CD4-positive, alpha-beta T cell (primary cell): ENCODE measurements at regions not wholly inside any gene's neighbourhood (a gene's known extent, or its start where the extent isn't known, plus 50 kb on each side); places are given as distances from the start of the nearest gene placed in this dataset.
A peak's percentile ranks its signal among the peaks of the same experiment; 100 is the strongest.

Source experiments
- ATAC-seq: fragments of 200-7000 bp; cut with Tn5 transposase; one replicate; pipeline ENCODE4 v1.10.0; 2022; ENCODE audit warnings: mild to moderate bottlenecking; ENCODE audit not compliant: poor library complexity
- CTCF ChIA-PET: fragments of 350-600 bp; sonication (Branson Sonifier 250); formaldehyde crosslinking; loops from one replicate; lab custom pipeline; 2021; ENCODE audit warnings: antibody characterized with exemption, inconsistent platforms; lab: Charles Lee
- POLR2A ChIA-PET: fragments of 350-600 bp; sonication (Branson Sonifier 250); formaldehyde crosslinking; loops from one replicate; lab custom pipeline; 2021; ENCODE audit warnings: antibody characterized with exemption, inconsistent platforms; lab: Charles Lee
- DNase-seq, 14 experiments: peaks; one replicate each; pipeline ENCODE4 v3.0.0-alpha.2; 2013 to 2020; ENCODE audit warnings: mixed read lengths in 2 of 14
- H3K27ac ChIP-seq, 2 donors: one replicate each; pipeline versions ENCODE4 v1.5.1 to v1.7.0; 2013; ENCODE audit warnings: low read length in 2 of 2, low read depth in 1 of 2, mild to moderate bottlenecking in 1 of 2
- H3K27me3 ChIP-seq, 2 experiments: 1 replicate in 1 of 2; 2 replicates in 1 of 2; pipeline versions ENCODE4 v1.6.1 to v1.7.0; 2013; ENCODE audit warnings: low read length in 2 of 2, control low read depth in 1 of 2, mild to moderate bottlenecking in 1 of 2, moderate library complexity in 1 of 2; ENCODE audit not compliant: insufficient read depth in 2 of 2, control insufficient read depth in 1 of 2
- H3K36me3 ChIP-seq: one replicate; pipeline ENCODE4 v1.6.1; 2013; ENCODE audit warnings: low read length, control low read depth; ENCODE audit not compliant: insufficient read depth
- H3K4me1 ChIP-seq: one replicate; pipeline ENCODE4 v1.6.1; 2013; ENCODE audit warnings: low read length, control low read depth; ENCODE audit not compliant: insufficient read depth
- H3K4me3 ChIP-seq: one replicate; pipeline ENCODE4 v1.5.1; 2013; ENCODE audit warnings: mild to moderate bottlenecking, low read length, moderate library complexity
- H3K9me3 ChIP-seq, 2 experiments: 1 replicate in 1 of 2; 2 replicates in 1 of 2; pipeline versions ENCODE4 v1.6.1 to v1.7.0; 2013; ENCODE audit warnings: low read length in 2 of 2, mild to moderate bottlenecking in 2 of 2, control low read depth in 1 of 2, moderate library complexity in 1 of 2; ENCODE audit not compliant: control insufficient read depth in 1 of 2, insufficient read depth in 1 of 2
- H3K27ac Mint-ChIP-seq: one replicate; pipeline ENCODE4 v1.8.0; 2020; ENCODE audit warnings: mixed read lengths
- H3K27me3 Mint-ChIP-seq: one replicate; pipeline ENCODE4 v1.8.0; 2021; ENCODE audit warnings: mixed read lengths
- H3K36me3 Mint-ChIP-seq: one replicate; pipeline ENCODE4 v1.8.0; 2021; ENCODE audit warnings: low read depth, mixed read lengths
- H3K4me1 Mint-ChIP-seq: one replicate; pipeline ENCODE4 v1.8.0; 2021; ENCODE audit warnings: low read depth, mixed read lengths
- H3K4me3 Mint-ChIP-seq: one replicate; pipeline ENCODE4 v1.8.0; 2020; ENCODE audit warnings: mild to moderate bottlenecking, mixed read lengths
- H3K9me3 Mint-ChIP-seq: one replicate; pipeline ENCODE4 v1.8.0; 2020; ENCODE audit warnings: mixed read lengths
- intact Hi-C, 2 experiments: fragments of 100-400 bp; cut with DNase I in 1 of 2; cut with micrococcal nuclease in 1 of 2; formaldehyde crosslinking; loops; one replicate each; pipeline versions ENCODE4 v1.15.1 to v1.9.0; 2023 to 2025; cut with DNase I, micrococcal nuclease
- TF ChIP-seq, protein P1 (sequence below): fragments of 200-600 bp; IDR thresholded peaks from one replicate; pipeline ENCODE4 v1.8.0; 2022; ENCODE audit warnings: antibody characterized with exemption, mild to moderate bottlenecking

DNA sequence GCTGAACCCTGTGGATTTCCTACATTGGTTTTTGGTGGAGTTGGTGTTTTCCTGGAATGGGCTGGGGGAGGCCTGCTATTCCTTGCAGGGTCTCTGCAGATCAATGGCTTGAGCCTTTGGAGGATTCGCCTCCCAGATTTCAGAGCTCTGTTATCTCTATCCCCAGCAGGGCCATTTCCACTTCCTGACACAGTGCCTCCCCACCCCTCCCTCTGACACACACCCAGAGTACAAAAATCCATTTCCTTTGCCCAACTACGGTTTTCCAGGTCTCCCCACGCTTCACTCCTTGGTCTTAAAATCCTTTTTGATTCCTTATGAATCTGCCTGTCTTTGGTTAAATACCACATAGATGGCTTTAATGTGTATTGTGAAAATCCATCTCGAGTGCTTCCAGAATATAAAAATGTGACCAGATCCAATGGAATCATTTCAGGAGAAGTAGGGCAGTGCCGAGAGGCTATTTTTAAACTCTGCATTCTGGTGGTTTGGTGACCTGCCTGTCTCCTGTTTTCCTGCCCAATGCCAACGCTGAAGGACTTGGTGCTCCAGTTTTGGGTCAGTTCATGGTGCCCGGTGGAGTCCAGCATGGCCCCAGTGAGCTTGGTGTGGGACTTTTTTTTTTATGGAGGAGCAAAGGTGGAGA lies 60.9 kb downstream of the ARL4C start:
- Histone ChIP-seq H3K27ac (no peak overlapping the region), H3K9me3 (no peaks in the 10 kb centered on the region), H3K4me1 (peaks cover 67% of the 10 kb centered on the region), H3K27me3 (no peaks in the 10 kb centered on the region), H3K4me3 (no peak overlapping the region), H3K36me3 (no peaks in the 10 kb centered on the region)
- TF ChIP-seq, protein P1, sequence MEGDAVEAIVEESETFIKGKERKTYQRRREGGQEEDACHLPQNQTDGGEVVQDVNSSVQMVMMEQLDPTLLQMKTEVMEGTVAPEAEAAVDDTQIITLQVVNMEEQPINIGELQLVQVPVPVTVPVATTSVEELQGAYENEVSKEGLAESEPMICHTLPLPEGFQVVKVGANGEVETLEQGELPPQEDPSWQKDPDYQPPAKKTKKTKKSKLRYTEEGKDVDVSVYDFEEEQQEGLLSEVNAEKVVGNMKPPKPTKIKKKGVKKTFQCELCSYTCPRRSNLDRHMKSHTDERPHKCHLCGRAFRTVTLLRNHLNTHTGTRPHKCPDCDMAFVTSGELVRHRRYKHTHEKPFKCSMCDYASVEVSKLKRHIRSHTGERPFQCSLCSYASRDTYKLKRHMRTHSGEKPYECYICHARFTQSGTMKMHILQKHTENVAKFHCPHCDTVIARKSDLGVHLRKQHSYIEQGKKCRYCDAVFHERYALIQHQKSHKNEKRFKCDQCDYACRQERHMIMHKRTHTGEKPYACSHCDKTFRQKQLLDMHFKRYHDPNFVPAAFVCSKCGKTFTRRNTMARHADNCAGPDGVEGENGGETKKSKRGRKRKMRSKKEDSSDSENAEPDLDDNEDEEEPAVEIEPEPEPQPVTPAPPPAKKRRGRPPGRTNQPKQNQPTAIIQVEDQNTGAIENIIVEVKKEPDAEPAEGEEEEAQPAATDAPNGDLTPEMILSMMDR = no peak
- Mint-ChIP-seq H3K27me3 (no peaks in the 10 kb centered on the region), H3K36me3 (no peaks in the 10 kb centered on the region), H3K9me3 (no peaks in the 10 kb centered on the region), H3K4me3 (no peak overlapping the region), H3K27ac (peak overlapping the region; percentile 65), H3K4me1 (peaks cover 87% of the 10 kb centered on the region)
- ChIA-PET POLR2A (interaction anchor here (0.9 to 1.4 kb wide), 4 partner anchors 8 to 19 kb away, joined by 3 to 5 read pairs (median 3); no protein-coding TSS in a partner anchor), CTCF (no interaction called here)
- no peak for ATAC-seq
- intact Hi-C loops = no loop called here
- DNase-seq = no peak

DNA sequence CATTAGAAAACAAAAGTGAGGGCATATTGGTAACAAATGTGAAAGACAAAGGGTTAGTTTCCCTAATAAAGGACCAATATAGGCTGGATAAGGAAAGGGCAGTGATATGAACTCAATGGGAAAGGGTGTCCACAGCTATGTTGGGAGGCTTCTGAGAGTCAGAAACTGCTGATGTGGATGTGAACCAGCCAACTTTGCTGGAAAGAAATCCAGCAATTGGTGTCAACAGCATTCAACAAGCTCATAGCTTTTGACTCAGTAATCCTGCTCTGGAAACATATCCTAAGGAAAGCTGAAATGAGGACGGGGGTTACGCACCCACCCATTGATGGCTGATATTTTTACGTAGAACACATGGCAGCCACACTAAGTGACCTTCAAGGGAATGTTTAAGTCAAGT lies 63.7 kb downstream of the ARL4C start:
- Mint-ChIP-seq H3K4me1 (peaks cover 87% of the 10 kb centered on the region), H3K9me3 (no peaks in the 10 kb centered on the region), H3K27me3 (no peaks in the 10 kb centered on the region), H3K36me3 (no peaks in the 10 kb centered on the region), H3K4me3 (no peak overlapping the region), H3K27ac (peak overlapping the region; percentile 59)
- Histone ChIP-seq H3K27ac (no peak overlapping the region), H3K9me3 (no peaks in the 10 kb centered on the region), H3K4me1 (peaks cover 63% of the 10 kb centered on the region), H3K27me3 (no peaks in the 10 kb centered on the region), H3K36me3 (no peaks in the 10 kb centered on the region), H3K4me3 (no peak overlapping the region)
- DNase-seq (no peak), ATAC-seq (no peak)
- ChIA-PET CTCF (interaction anchor here (1.0 to 1.3 kb wide), 3 partner anchors 20 to 145 kb away, joined by 3 read pairs; no protein-coding TSS in a partner anchor), POLR2A (interaction anchor here (0.8 to 1.5 kb wide), 8 partner anchors 11 to 141 kb away, joined by 3 to 10 read pairs (median 4); no protein-coding TSS in a partner anchor)
- TF ChIP-seq, protein P1 = peak; percentile 9
- intact Hi-C loops = no loop called here

DNA sequence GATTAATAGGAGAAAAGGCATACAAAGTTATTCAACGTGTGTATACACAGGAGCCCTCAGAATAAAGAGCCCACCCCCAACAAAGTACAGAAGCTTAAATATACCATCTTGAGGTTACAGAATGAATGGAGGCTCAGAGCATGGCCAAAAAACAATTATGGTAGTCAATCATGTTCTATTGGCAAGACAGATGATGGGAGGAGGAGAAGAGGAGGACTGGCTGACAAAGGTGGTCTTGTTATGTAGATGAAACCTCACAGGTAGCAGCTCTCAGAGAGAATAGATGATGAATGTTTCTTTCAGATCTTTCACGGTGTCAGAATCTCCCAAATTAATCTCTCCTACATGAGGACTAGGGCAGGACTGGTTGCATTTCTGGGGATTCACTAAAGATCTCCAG lies 66.0 kb downstream of the ARL4C start:
- Histone ChIP-seq H3K27ac (no peak overlapping the region), H3K36me3 (no peaks in the 10 kb centered on the region), H3K4me1 (peaks cover 64% of the 10 kb centered on the region), H3K27me3 (no peaks in the 10 kb centered on the region), H3K4me3 (no peak overlapping the region), H3K9me3 (no peaks in the 10 kb centered on the region)
- Mint-ChIP-seq H3K27me3 (no peaks in the 10 kb centered on the region), H3K4me1 (peaks cover 88% of the 10 kb centered on the region), H3K27ac (peak overlapping the region; percentile 97), H3K4me3 (no peak overlapping the region), H3K9me3 (no peaks in the 10 kb centered on the region), H3K36me3 (no peaks in the 10 kb centered on the region)
- ChIA-PET POLR2A (interaction anchor here (1.1 to 2.0 kb wide), 4 partner anchors 8 to 24 kb away, joined by 3 to 8 read pairs (median 6); no protein-coding TSS in a partner anchor), CTCF (no interaction called here)
- ATAC-seq (no peak), DNase-seq (no peak)
- TF ChIP-seq, protein P1 = no peak
- intact Hi-C loops = no loop called here
